GM10266 (cell line): ENCODE measurements at regions not wholly inside any gene's neighbourhood (a gene's known extent, or its start where the extent isn't known, plus 50 kb on each side); places are given as distances from the start of the nearest gene placed in this dataset.

Experiments used
- DNase-seq: peaks from one replicate; pipeline ENCODE4 v3.0.0; 2012; ENCODE audit errors: extremely low spot score
- CTCF ChIP-seq: IDR thresholded peaks from 2 replicates; pipeline ENCODE4 v1.5.1; 2012; ENCODE audit warnings: mild to moderate bottlenecking, low read depth; ENCODE audit not compliant: control insufficient read depth, insufficient read depth; ENCODE audit errors: missing control alignments

- no peak for TF ChIP-seq CTCF
- no peak for DNase-seq
Observed at GRCh38 chr2:144217853-144218633, 301.9 kb downstream of the ZEB2 start.

GRCh38 chr2:144215701-144216675, 303.9 kb downstream of the ZEB2 start:
- DNase-seq, result peak; percentile 17
- no peak for TF ChIP-seq CTCF

DNA sequence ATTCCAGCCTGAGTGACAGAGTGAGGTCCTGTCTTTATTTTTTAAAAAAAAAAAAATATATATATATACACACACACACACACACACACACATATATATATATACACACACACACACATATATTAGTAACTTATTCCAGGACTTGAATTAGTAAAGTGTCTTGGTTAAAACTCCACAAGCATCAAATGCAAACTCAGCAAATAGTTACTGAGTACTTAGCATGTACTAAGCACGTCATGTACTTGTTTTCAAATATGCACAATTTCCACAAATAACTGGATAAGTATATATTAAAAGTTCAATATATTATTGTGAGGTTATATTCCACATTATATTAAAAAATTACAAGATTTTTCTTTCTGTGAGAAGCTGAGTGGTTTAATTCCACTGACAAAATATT, 304.7 kb downstream of the ZEB2 start:
- no peak for TF ChIP-seq CTCF
- no peak for DNase-seq

GRCh38 chr2:144213797-144214196, 306.1 kb downstream of the ZEB2 start:
- peak; percentile 54 for DNase-seq

DNA sequence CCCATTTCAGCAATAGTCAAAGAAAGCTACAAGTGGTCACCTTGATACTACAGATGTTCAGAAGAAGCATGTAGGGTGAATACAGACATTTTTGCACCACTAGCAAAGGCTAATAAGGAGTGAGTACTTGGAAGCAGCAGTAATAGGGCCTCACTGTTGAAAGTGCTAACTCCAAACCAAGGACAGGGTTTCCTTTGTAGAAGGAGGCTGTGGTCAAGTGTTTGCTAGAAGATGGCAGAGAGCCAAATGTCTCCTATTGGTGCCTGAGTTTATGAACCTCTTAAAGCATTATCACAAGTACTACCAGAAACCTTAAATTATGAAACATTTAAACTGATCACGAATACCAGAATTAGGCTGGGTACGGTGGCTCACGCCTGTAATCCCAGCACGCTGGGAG, 308.1 kb downstream of the ZEB2 start:
- no peak for DNase-seq
- no peak for TF ChIP-seq CTCF

More at GRCh38 chr2:144213797-144214196, 306.1 kb downstream of the ZEB2 start:
- TF ChIP-seq CTCF, result no peak

GRCh38 chr2:144211065-144211464, 308.9 kb downstream of the ZEB2 start:
- DNase-seq, result no peak
- no peak for TF ChIP-seq CTCF
